WTC11 (cell line): ENCODE measurements at regions not wholly inside any gene's neighbourhood (a gene's known extent, or its start where the extent isn't known, plus 50 kb on each side); places are given as distances from the start of the nearest gene placed in this dataset.

Source experiments
- ZNF138 ChIP-seq: sonication (generic); formaldehyde crosslinking; conservative IDR thresholded peaks from 2 replicates; pipeline ENCODE4 v1.8.1; 2022; ENCODE audit warnings: mild to moderate bottlenecking, moderate library complexity, missing genetic modification reagents
- TF ChIP-seq, protein P1 (sequence below): sonication (generic); formaldehyde crosslinking; IDR thresholded peaks from 2 replicates; pipeline ENCODE4 v1.8.1; 2023; ENCODE audit warnings: mild to moderate bottlenecking, moderate library complexity, missing genetic modification reagents

DNA sequence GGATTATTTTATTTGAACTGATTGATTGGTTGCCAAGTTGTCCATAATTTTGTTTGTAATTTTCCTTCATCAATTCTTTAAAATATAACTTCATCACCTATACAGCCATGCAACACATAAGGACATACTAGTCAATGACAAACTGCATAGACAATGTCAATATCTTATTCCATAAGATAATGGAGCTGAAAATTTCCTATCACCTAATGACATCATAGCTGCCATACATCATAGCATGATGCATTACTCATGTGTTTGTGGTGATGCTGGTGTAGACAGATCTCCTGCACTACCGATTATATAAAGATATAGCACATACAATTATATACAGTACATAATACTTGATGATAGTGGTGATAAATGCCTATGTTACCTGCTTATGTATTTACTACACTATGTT is 369.8 kb upstream of the NT5C1B start:
- TF ChIP-seq ZNF138 (CRISPR knock-in tag): no peak
- TF ChIP-seq, protein P1, sequence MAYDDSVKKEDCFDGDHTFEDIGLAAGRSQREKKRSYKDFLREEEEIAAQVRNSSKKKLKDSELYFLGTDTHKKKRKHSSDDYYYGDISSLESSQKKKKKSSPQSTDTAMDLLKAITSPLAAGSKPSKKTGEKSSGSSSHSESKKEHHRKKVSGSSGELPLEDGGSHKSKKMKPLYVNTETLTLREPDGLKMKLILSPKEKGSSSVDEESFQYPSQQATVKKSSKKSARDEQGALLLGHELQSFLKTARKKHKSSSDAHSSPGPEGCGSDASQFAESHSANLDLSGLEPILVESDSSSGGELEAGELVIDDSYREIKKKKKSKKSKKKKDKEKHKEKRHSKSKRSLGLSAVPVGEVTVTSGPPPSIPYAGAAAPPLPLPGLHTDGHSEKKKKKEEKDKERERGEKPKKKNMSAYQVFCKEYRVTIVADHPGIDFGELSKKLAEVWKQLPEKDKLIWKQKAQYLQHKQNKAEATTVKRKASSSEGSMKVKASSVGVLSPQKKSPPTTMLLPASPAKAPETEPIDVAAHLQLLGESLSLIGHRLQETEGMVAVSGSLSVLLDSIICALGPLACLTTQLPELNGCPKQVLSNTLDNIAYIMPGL (CRISPR knock-in tag): no peak
